KMS-11 (cell line): ENCODE measurements at regions not wholly inside any gene's neighbourhood (a gene's known extent, or its start where the extent isn't known, plus 50 kb on each side); places are given as distances from the start of the nearest gene placed in this dataset.
A peak's percentile ranks its signal among the peaks of the same experiment; 100 is the strongest.

Experiments used
- H2AFZ ChIP-seq: fragments of 200-600 bp; sonication (generic); 2 replicates; pipeline ENCODE4 v1.6.1; 2016; ENCODE audit warnings: antibody characterized with exemption, mixed run types, low read depth
- H3K27ac ChIP-seq: fragments of 200-600 bp; sonication (generic); 2 replicates; pipeline ENCODE4 v1.6.1; 2016; ENCODE audit warnings: mild to moderate bottlenecking, mixed run types
- H3K27me3 ChIP-seq: fragments of 200-600 bp; sonication (generic); 2 replicates; pipeline ENCODE4 v1.6.1; 2017; ENCODE audit warnings: mild to moderate bottlenecking, low read depth, mixed run types, moderate library complexity; ENCODE audit not compliant: insufficient read depth
- H3K36me3 ChIP-seq: fragments of 200-600 bp; sonication (generic); 2 replicates; pipeline ENCODE4 v1.6.1; 2017; ENCODE audit warnings: mild to moderate bottlenecking, mixed run types; ENCODE audit not compliant: insufficient read depth
- H3K4me1 ChIP-seq: fragments of 200-600 bp; sonication (generic); 2 replicates; pipeline ENCODE4 v1.6.1; 2016; ENCODE audit warnings: mild to moderate bottlenecking, low read depth, mixed run types; ENCODE audit not compliant: poor library complexity, severe bottlenecking
- H3K4me2 ChIP-seq: fragments of 200-600 bp; sonication (generic); 2 replicates; pipeline ENCODE4 v1.7.0; 2016; ENCODE audit warnings: mild to moderate bottlenecking, mixed run types
- H3K4me3 ChIP-seq: fragments of 200-600 bp; sonication (generic); IDR thresholded peaks from 2 replicates; pipeline ENCODE4 v1.6.1; 2017; ENCODE audit warnings: low read depth, low read length, mixed read lengths; ENCODE audit not compliant: insufficient read depth
- H3K79me2 ChIP-seq: fragments of 200-600 bp; sonication (generic); 2 replicates; pipeline ENCODE4 v1.6.1; 2016; ENCODE audit warnings: low read depth, mixed run types; ENCODE audit not compliant: insufficient read depth
- H3K9ac ChIP-seq: fragments of 200-600 bp; sonication (generic); 2 replicates; pipeline ENCODE4 v1.6.1; 2016; ENCODE audit warnings: mild to moderate bottlenecking, mixed run types
- H4K20me1 ChIP-seq: fragments of 200-600 bp; sonication (generic); 2 replicates; pipeline ENCODE4 v1.6.1; 2016; ENCODE audit warnings: mild to moderate bottlenecking, mixed run types; ENCODE audit not compliant: insufficient read depth
- CTCF ChIP-seq: fragments of 200-600 bp; sonication (generic); conservative IDR thresholded peaks from 2 replicates; pipeline ENCODE4 v1.6.1; 2017; ENCODE audit warnings: low read depth, mild to moderate bottlenecking, antibody characterized with exemption, low read length, moderate library complexity, mixed read lengths

DNA sequence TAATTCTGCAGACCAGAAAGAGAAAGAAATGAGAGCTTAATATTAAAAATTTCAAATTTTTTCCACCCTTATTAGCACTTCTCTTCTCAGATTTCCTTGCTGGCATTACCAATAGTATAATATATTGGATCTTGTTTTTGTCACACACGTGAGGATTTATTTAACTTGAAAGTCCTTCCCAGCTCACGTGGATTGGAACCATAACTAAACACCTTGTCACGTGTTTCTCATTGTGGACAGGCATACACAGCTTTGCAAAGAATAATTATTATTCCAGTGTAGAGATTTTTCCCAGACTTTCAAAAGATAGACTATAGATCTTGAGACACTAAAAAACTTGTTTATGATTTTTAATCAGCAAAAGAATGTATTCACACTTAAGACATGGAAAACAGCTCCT, 123.8 kb upstream of the LPAR1 start:
- Histone ChIP-seq H3K9ac (no peak overlapping the region), H3K4me2 (no peak overlapping the region), H2AFZ (no peak overlapping the region), H3K4me1 (peaks cover 18% of the 10 kb centered on the region), H3K79me2 (no peaks in the 10 kb centered on the region), H3K4me3 (no peak overlapping the region), H3K36me3 (no peaks in the 10 kb centered on the region), H3K27me3 (no peaks in the 10 kb centered on the region), H3K27ac (no peak overlapping the region), H4K20me1 (no peaks in the 10 kb centered on the region)
- no peak for TF ChIP-seq CTCF

DNA sequence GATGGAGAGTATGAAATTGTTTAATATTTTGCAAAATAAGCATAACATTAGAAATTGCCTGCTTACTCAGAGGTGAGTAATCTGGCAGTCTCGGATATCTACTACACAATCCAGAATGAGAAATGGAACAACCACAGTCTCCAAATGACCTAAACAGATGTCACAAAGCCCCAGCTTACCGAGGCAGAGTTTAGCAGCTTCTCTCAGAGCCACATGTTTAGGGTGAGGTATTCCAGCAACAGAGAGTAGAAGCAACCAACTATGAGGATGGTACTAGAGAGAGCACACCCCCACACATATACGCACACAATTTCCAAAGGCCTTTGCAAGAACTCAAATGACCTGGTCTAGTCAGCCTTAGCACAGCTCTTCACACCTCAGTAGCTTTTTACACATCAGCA, 122.7 kb upstream of the LPAR1 start:
- no peak overlapping the region for H3K4me2 ChIP-seq
- peaks cover 18% of the 10 kb centered on the region for H3K4me1 ChIP-seq
- no peaks in the 10 kb centered on the region for H3K79me2 ChIP-seq
- TF ChIP-seq CTCF = no peak
- no peaks in the 10 kb centered on the region for H3K36me3 ChIP-seq
- H3K27ac ChIP-seq = no peak overlapping the region
- no peaks in the 10 kb centered on the region for H3K27me3 ChIP-seq
- no peak overlapping the region for H3K4me3 ChIP-seq
- H2AFZ ChIP-seq = no peak overlapping the region
- H4K20me1 ChIP-seq = no peaks in the 10 kb centered on the region
- no peak overlapping the region for H3K9ac ChIP-seq

DNA sequence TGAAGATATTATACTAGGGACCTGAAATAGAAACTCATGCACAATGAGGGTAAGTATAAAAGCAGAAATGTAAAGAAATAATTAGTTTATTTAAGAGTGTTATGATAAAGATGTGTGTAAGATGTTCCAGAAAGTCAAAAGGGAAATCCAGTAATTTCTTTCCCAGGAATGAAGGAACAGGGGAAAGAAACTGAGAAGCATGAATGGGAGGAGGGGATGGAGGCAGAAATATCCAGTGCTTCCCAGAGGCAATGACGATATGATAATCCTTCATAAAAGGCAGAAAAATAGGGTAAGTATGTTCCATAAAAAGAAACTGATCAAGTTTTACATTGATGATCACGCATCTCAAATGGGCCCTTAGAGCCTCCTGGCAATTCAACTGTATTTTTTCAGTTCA, 120.7 kb upstream of the LPAR1 start:
- Histone ChIP-seq H2AFZ (no peak overlapping the region), H3K36me3 (no peaks in the 10 kb centered on the region), H3K27me3 (no peaks in the 10 kb centered on the region), H3K4me1 (peaks cover 23% of the 10 kb centered on the region), H3K4me3 (no peak overlapping the region), H4K20me1 (no peaks in the 10 kb centered on the region), H3K27ac (no peak overlapping the region), H3K9ac (no peak overlapping the region), H3K4me2 (no peak overlapping the region), H3K79me2 (no peaks in the 10 kb centered on the region)
- no peak for TF ChIP-seq CTCF

GRCh38 chr9:111158363-111158762, 120.1 kb upstream of the LPAR1 start:
- no peak for TF ChIP-seq CTCF
- Histone ChIP-seq H3K4me1 (peaks cover 29% of the 10 kb centered on the region), H3K4me2 (peak overlapping the region; percentile 38; the same call in 1 of the 2 replicates), H4K20me1 (no peaks in the 10 kb centered on the region), H3K36me3 (no peaks in the 10 kb centered on the region), H3K27ac (no peak overlapping the region), H2AFZ (no peak overlapping the region), H3K9ac (no peak overlapping the region), H3K4me3 (no peak overlapping the region), H3K27me3 (0 out of 2 replicates have a peak, but pooled peaks cover 1% of the 10 kb centered on the region), H3K79me2 (no peaks in the 10 kb centered on the region)
